ENCODE measurements at regions not wholly inside any gene's neighbourhood (a gene's known extent, or its start where the extent isn't known, plus 50 kb on each side); places are given as distances from the start of the nearest gene placed in this dataset.

- intact Hi-C loops (cut with micrococcal nuclease) = no loop called here
- dilution Hi-C loops (cut with MboI; ENCODE audit: extremely low pct_ligation_motif_present, low sequenced_read_pairs) = no loop called here
Observed at GRCh38 chrX:106300656-106301055, 132.6 kb downstream of the PWWP3B start.

More at GRCh38 chrX:106300656-106301055, 132.6 kb downstream of the PWWP3B start:
- Histone ChIP-seq H3K79me2 (ENCODE audit: control insufficient read depth, insufficient read depth, low read length) (no peaks in the 10 kb centered on the region), H4K20me1 (replicated peaks; ENCODE audit: control insufficient read depth, extremely low read depth, insufficient read depth, low read length) (no peaks in the 10 kb centered on the region), H3K9me1 (replicated peaks; ENCODE audit: control insufficient read depth, extremely low read depth, insufficient read depth, low read length) (no peaks in the 10 kb centered on the region), H3K4me1 (ENCODE audit: control insufficient read depth, extremely low read depth, insufficient read depth, low read length) (no peaks in the 10 kb centered on the region), H2AFZ (ENCODE audit: low read depth, low read length) (no peak overlapping the region), H3K4me3 (replicated peaks in 1 of 3; ENCODE audit: insufficient read depth in 1 of 3, low read depth in 1 of 3, low read length in 3 of 3) (no peak overlapping the region), H3K4me2 (ENCODE audit: insufficient read depth, low read length) (no peak overlapping the region), H3K27me3 (ENCODE audit: control insufficient read depth in 2 of 2, insufficient read depth in 2 of 2, low read length in 2 of 2) (no peaks in the 10 kb centered on the region), H3K9me3 (replicated peaks; ENCODE audit: control insufficient read depth, insufficient read depth, low read length) (no peaks in the 10 kb centered on the region), H3K9ac (replicated peaks; ENCODE audit: extremely low read depth, insufficient read depth, low read length) (no peak overlapping the region), H3K36me3 (ENCODE audit: control insufficient read depth in 2 of 2, extremely low read depth in 1 of 2, insufficient read depth in 2 of 2, low read length in 2 of 2) (no peaks in the 10 kb centered on the region), H3K27ac (ENCODE audit: insufficient read depth, low read depth, low read length) (no peak overlapping the region)
- ChIA-PET CTCF (no interaction called here), POLR2A (no interaction called here)
- BruUV-seq (replicated peaks) = no TSS peak
- DNase-seq (ENCODE audit: low read depth, low spot score) (no peak), FAIRE-seq (no peak)
- TF ChIP-seq CTCF (IDR thresholded peaks at IDR 0.05; ENCODE audit: extremely low read depth in 1 of 2, insufficient read depth in 1 of 2, low read depth in 1 of 2, low read length in 2 of 2) (no peak), POLR2AphosphoS5 (IDR thresholded peaks at IDR 0.05; ENCODE audit: insufficient read depth, low read depth, low read length) (no peak), POLR2A (IDR thresholded peaks at IDR 0.05; ENCODE audit: low read depth, low read length) (no peak), EZH2 (IDR thresholded peaks at IDR 0.05; ENCODE audit: borderline replicate concordance, low read depth, low read length, severe bottlenecking) (no peak), MAX (IDR thresholded peaks at IDR 0.05; ENCODE audit: insufficient read depth, insufficient read length) (no peak), GATA2 (IDR thresholded peaks at IDR 0.05; ENCODE audit: insufficient read depth, insufficient read length, low read depth, low read length) (no peak), MYC (IDR thresholded peaks at IDR 0.05; ENCODE audit: low read depth, low read length) (no peak), FOS (IDR thresholded peaks at IDR 0.05; ENCODE audit: borderline replicate concordance, insufficient read depth, low read length) (no peak), JUN (IDR thresholded peaks at IDR 0.05; ENCODE audit: borderline replicate concordance, insufficient read depth, insufficient read length, low read depth) (no peak)
